Transverse colon (tissue), 4 donors: ENCODE measurements at regions not wholly inside any gene's neighbourhood (a gene's known extent, or its start where the extent isn't known, plus 50 kb on each side); places are given as distances from the start of the nearest gene placed in this dataset.

Experiments
- DNase-seq: peaks from one replicate; pipeline ENCODE4 v3.0.0-alpha.2; 2019
- H3K27ac ChIP-seq, 4 donors: fragments of 200-600 bp; sonication (generic); 2 replicates each; pipeline ENCODE4 v1.5.1; 2016 to 2018; ENCODE audit warnings: inconsistent platforms in 4 of 4
- H3K27me3 ChIP-seq: fragments of 200-600 bp; sonication (generic); 2 replicates; pipeline ENCODE4 v1.5.1; 2017; ENCODE audit warnings: inconsistent platforms
- H3K36me3 ChIP-seq, 4 donors: fragments of 200-600 bp; sonication (generic); 2 replicates each; pipeline ENCODE4 v1.5.1; 2017 to 2019; ENCODE audit warnings: inconsistent platforms in 4 of 4
- H3K4me1 ChIP-seq, 4 donors: fragments of 200-600 bp; sonication (generic); 2 replicates each; pipeline ENCODE4 v1.5.1; 2017 to 2020; ENCODE audit warnings: inconsistent platforms in 4 of 4
- H3K4me3 ChIP-seq, 4 donors: fragments of 200-600 bp; sonication (generic); 1 replicate in 1 of 4; 2 replicates in 3 of 4; pipeline versions ENCODE4 v1.5.1 to v1.6.1; 2017 to 2019; ENCODE audit warnings: inconsistent platforms in 4 of 4
- H3K9me3 ChIP-seq, 2 donors: fragments of 200-600 bp; sonication (generic); 2 replicates each; pipeline ENCODE4 v1.5.1; 2017 to 2019; ENCODE audit warnings: inconsistent platforms in 2 of 2
- CTCF ChIP-seq, 5 experiments: fragments of 200-600 bp in 3 of 5; fragments of 450-650 bp in 2 of 5; sonication (generic) in 3 of 5; IDR thresholded peaks; 1 replicate in 2 of 5; 2 replicates in 3 of 5; pipeline ENCODE4 v1.5.1; 2016 to 2017; ENCODE audit warnings: antibody characterized with exemption in 5 of 5, inconsistent platforms in 3 of 5, mild to moderate bottlenecking in 2 of 5, moderate library complexity in 1 of 5
- EP300 ChIP-seq: sonication (generic); formaldehyde crosslinking; IDR thresholded peaks from one replicate; pipeline ENCODE4 v1.6.1; 2017; ENCODE audit warnings: antibody characterized with exemption, low read depth
- POLR2A ChIP-seq: fragments of 450-650 bp; IDR thresholded peaks from one replicate; pipeline ENCODE4 v1.6.1; 2016; ENCODE audit warnings: antibody characterized with exemption, mild to moderate bottlenecking, moderate library complexity
- POLR2AphosphoS5 ChIP-seq, 3 donors: sonication (generic); formaldehyde crosslinking; IDR thresholded peaks; one replicate each; pipeline ENCODE4 v1.6.1; 2016; ENCODE audit warnings: antibody characterized with exemption in 3 of 3
- WGBS, 2 donors: methylation state at CpG; one replicate each; pipeline ENCODE4 v1.1.5; 2018; ENCODE audit warnings: low coverage in 1 of 2; 5-methylcytosine and 5-hydroxymethylcytosine counted together
- in situ Hi-C, 4 donors: fragments of 200-750 bp; cut with MboI; loops; one replicate each; pipeline versions ENCODE4 v1.15.0 to v1.15.1; 2017; ENCODE audit warnings: low sequenced_read_pairs in 3 of 4, low pct_ligation_motif_present in 1 of 4, low pct_unique_long_range_greater_than_20kb in 1 of 4
- intact Hi-C: fragments of 100-400 bp; cut with DNase I; formaldehyde crosslinking; loops from one replicate; pipeline ENCODE4 v1.15.1; 2023; ENCODE audit warnings: low total_unique reads

DNA sequence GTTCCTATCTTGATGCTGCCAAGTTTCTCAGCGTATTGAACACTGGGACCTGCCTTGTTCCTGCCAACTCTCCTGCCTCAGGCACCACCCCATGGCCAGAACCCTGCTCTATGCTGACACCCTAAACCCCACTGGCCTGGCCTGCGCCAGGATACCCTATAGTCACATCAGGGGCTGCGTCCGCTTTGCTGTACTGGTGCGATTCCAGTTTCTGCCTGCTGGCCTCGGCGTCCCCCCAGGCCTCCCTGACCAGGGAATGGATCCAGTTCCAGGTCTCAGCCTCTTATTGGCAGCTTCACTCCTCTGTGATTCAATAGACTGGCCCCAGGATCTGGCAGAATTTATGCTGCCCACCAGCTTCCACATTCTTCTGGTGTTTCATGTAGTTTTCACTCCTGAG, 55.0 kb downstream of the GPR6 start:
- no peaks in the 10 kb centered on the region for H3K27me3 ChIP-seq
- no peaks in the 10 kb centered on the region for H3K9me3 ChIP-seq
- H3K4me1 ChIP-seq, result no peaks in the 10 kb centered on the region
- 92% methylated on average over 7 of the region's 7 CpGs; no CpG with 5 or more reads in 1 of the 2 donors for WGBS, 2 donors
- no peak for DNase-seq
- H3K27ac ChIP-seq, result no peak overlapping the region
- no peak overlapping the region for H3K4me3 ChIP-seq
- H3K36me3 ChIP-seq, result no peaks in the 10 kb centered on the region
- intact Hi-C loops (no loop called here), in situ Hi-C loops (loop anchor here (5.0 to 25.0 kb wide), 6 partner anchors 326 to 621 kb away; no protein-coding TSS in a partner anchor)
- TF ChIP-seq CTCF (IDR thresholded peaks at IDR 0.05) (no peak), EP300 (no peak), POLR2AphosphoS5 (IDR thresholded peaks at IDR 0.05) (no peak), POLR2A (no peak)

DNA sequence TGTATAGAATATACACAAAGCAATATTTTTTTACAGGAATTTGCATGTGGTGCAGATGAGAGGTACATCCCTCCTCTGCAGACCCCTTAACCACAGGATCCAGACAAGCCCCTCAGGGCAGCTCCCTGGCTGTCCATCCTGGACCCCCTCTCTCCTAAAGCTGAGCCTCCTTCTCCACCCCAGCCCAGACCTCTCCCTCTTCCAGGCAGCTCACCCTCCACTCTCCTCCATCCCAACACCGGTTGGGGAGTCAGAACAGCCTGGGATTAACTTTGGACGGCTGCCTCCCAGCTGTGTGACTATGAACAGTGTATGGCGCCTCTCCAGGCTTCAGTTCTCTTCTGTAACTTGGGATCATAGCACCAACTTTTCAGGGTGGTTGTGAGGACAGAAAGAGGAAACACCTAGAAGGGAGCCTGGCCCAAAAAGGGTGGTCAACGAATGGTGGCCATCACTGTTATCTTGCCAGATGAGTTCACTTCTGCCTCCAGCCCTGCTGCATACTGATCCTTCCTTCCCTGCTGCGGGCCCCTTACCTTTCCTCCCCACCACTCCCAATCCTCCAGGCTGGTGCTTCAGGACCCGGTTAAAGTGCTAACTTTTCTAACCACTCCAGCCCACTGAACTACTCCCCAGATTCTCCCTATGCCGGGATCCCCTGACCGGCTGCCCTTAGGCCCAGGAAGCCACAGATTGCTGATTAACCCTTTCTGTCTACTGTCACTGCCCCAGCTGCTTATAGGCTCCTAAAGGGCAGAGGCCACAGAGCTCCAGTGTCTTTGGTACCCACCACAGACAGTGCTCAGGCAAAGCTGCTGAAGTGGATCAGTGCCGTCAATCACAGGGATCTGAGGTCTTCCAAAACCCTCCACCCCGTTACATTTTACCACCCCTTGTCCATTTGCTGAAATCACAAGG, 55.9 kb downstream of the GPR6 start:
- in situ Hi-C loops, result loop anchor here (5.0 to 25.0 kb wide), 6 partner anchors 327 to 622 kb away; no protein-coding TSS in a partner anchor

GRCh38 chr6:110034667-110035036, 56.5 kb downstream of the GPR6 start:
- in situ Hi-C loops, result loop anchor here (5.0 to 25.0 kb wide), 6 partner anchors 327 to 622 kb away; no protein-coding TSS in a partner anchor
- WGBS, 2 donors, result 78% methylated on average over 8 of the region's 8 CpGs; no CpG with 5 or more reads in 1 of the 2 donors

More for the DNA sequence above, 55.9 kb downstream of the GPR6 start:
- WGBS, 2 donors, result 71 to 79% methylated on average over 3 to 10 of the region's 10 CpGs
- Histone ChIP-seq H3K27me3 (no peaks in the 10 kb centered on the region), H3K36me3 (no peaks in the 10 kb centered on the region), H3K9me3 (no peaks in the 10 kb centered on the region), H3K4me1 (peaks cover 0 to 2% (median 0%) of the 10 kb centered on the region in 4 donors), H3K4me3 (no peak overlapping the region), H3K27ac (no peak overlapping the region)
- DNase-seq, result no peak
- intact Hi-C loops, result no loop called here
- TF ChIP-seq CTCF (IDR thresholded peaks at IDR 0.05), result no peak
- no peak for TF ChIP-seq EP300
- no peak for TF ChIP-seq POLR2AphosphoS5 (IDR thresholded peaks at IDR 0.05)
- TF ChIP-seq POLR2A, result no peak

More at GRCh38 chr6:110034667-110035036, 56.5 kb downstream of the GPR6 start:
- no peak overlapping the region for H3K4me3 ChIP-seq
- H3K36me3 ChIP-seq, result no peaks in the 10 kb centered on the region
- intact Hi-C loops, result loop anchor here (5.0 kb wide), 1 partner anchor 327 kb away; no protein-coding TSS in a partner anchor
- H3K9me3 ChIP-seq, result no peaks in the 10 kb centered on the region
- DNase-seq, result no peak
- TF ChIP-seq CTCF (IDR thresholded peaks at IDR 0.05) (no peak), EP300 (no peak), POLR2AphosphoS5 (IDR thresholded peaks at IDR 0.05) (no peak), POLR2A (no peak)
- H3K27ac ChIP-seq, result no peak overlapping the region
- H3K27me3 ChIP-seq, result no peaks in the 10 kb centered on the region
- H3K4me1 ChIP-seq, result peaks cover 0 to 9% (median 0%) of the 10 kb centered on the region in 4 donors
